Neural cell (in vitro differentiated cells): ENCODE measurements at regions not wholly inside any gene's neighbourhood (a gene's known extent, or its start where the extent isn't known, plus 50 kb on each side); places are given as distances from the start of the nearest gene placed in this dataset.
A peak's percentile ranks its signal among the peaks of the same experiment; 100 is the strongest.

Experiments used
- H2AFZ ChIP-seq: fragments of 200-600, 300-800 bp; sonication (generic), shearing (Covaris generic); 2 replicates; pipeline ENCODE4 v1.6.0; 2014; ENCODE audit warnings: low read depth, mild to moderate bottlenecking, antibody characterized with exemption, low read length, moderate library complexity
- H3F3A ChIP-seq: fragments of 200-600 bp; shearing (Covaris generic); 2 replicates; pipeline ENCODE4 v1.6.1; 2016; ENCODE audit warnings: mild to moderate bottlenecking, moderate library complexity, mixed read lengths, antibody characterized with exemption, low read length; ENCODE audit not compliant: insufficient read depth, poor library complexity, severe bottlenecking
- H3K27ac ChIP-seq: fragments of 200-600, 300-800 bp; sonication (generic), shearing (Covaris generic); 2 replicates; pipeline ENCODE4 v1.5.1; 2014; ENCODE audit warnings: mild to moderate bottlenecking, low read length, moderate library complexity
- H3K27me3 ChIP-seq: fragments of 300-800, 200-600 bp; sonication (generic), shearing (Covaris generic); 2 replicates; pipeline ENCODE4 v1.6.0; 2014; ENCODE audit warnings: mild to moderate bottlenecking, low read depth, low read length, moderate library complexity; ENCODE audit not compliant: insufficient read depth
- H3K36me3 ChIP-seq: fragments of 300-800, 200-600 bp; sonication (generic), shearing (Covaris generic); 2 replicates; pipeline ENCODE4 v1.5.1; 2014; ENCODE audit warnings: mild to moderate bottlenecking, antibody characterized with exemption, low read length, moderate library complexity; ENCODE audit not compliant: insufficient read depth
- H3K4me2 ChIP-seq: fragments of 300-800, 200-600 bp; sonication (generic), shearing (Covaris generic); 2 replicates; pipeline ENCODE4 v1.6.0; 2014; ENCODE audit warnings: mild to moderate bottlenecking, low read length
- H3K4me3 ChIP-seq: fragments of 300-800, 200-600 bp; sonication (generic), shearing (Covaris generic); 2 replicates; pipeline ENCODE4 v1.5.1; 2014; ENCODE audit warnings: mild to moderate bottlenecking, low read length, moderate library complexity
- H3K79me2 ChIP-seq: fragments of 200-600 bp; shearing (Covaris generic); replicated peaks from 2 replicates; pipeline ENCODE4 v1.6.0; 2014; ENCODE audit warnings: mild to moderate bottlenecking, low read length, moderate library complexity; ENCODE audit not compliant: insufficient read depth
- H3K9ac ChIP-seq: fragments of 300-800, 200-600 bp; sonication (generic), shearing (Covaris generic); 2 replicates; pipeline ENCODE4 v1.6.1; 2016; ENCODE audit warnings: mild to moderate bottlenecking, low read length, mixed read lengths
- H3K9me2 ChIP-seq: fragments of 200-600 bp; shearing (Covaris generic); 2 replicates; pipeline ENCODE4 v1.6.1; 2016; ENCODE audit warnings: mild to moderate bottlenecking, low read length, mixed read lengths; ENCODE audit not compliant: insufficient read depth
- H3K9me3 ChIP-seq: fragments of 200-600, 300-800 bp; sonication (generic), shearing (Covaris generic); 2 replicates; pipeline ENCODE4 v1.6.1; 2016; ENCODE audit warnings: mild to moderate bottlenecking, mixed run types, low read length, moderate library complexity, mixed read lengths
- H4K20me1 ChIP-seq: fragments of 200-600 bp; shearing (Covaris generic); 2 replicates; pipeline ENCODE4 v1.6.1; 2016; ENCODE audit warnings: mild to moderate bottlenecking, mixed run types; ENCODE audit not compliant: insufficient read depth
- EP300 ChIP-seq: fragments of 450-650 bp; conservative IDR thresholded peaks from 2 replicates; pipeline ENCODE4 v1.6.1; 2014; ENCODE audit warnings: antibody characterized with exemption, mild to moderate bottlenecking, moderate library complexity; ENCODE audit not compliant: poor library complexity, severe bottlenecking
- EZH2 ChIP-seq: fragments of 200-600, 300-800 bp; shearing (Covaris generic), sonication (generic); IDR thresholded peaks from 2 replicates; pipeline ENCODE4 v1.6.1; 2014; ENCODE audit warnings: antibody characterized with exemption, low read length, borderline replicate concordance, mild to moderate bottlenecking; ENCODE audit not compliant: insufficient read depth, poor library complexity, severe bottlenecking
- MXI1 ChIP-seq: fragments of 450-650 bp; conservative IDR thresholded peaks from 2 replicates; pipeline ENCODE4 v1.6.1; 2014; ENCODE audit warnings: antibody characterized with exemption, mild to moderate bottlenecking; ENCODE audit not compliant: poor library complexity, severe bottlenecking
- POLR2AphosphoS5 ChIP-seq: IDR thresholded peaks from 2 replicates; pipeline ENCODE4 v1.6.1; 2012
- RAD21 ChIP-seq: fragments of 450-650 bp; conservative IDR thresholded peaks from 2 replicates; pipeline ENCODE4 v1.6.1; 2014; ENCODE audit warnings: antibody characterized with exemption, mild to moderate bottlenecking, moderate library complexity
- SMC3 ChIP-seq: fragments of 450-650 bp; conservative IDR thresholded peaks from 2 replicates; pipeline ENCODE4 v1.6.1; 2014; ENCODE audit warnings: antibody characterized with exemption, mild to moderate bottlenecking, moderate library complexity; ENCODE audit not compliant: poor library complexity
- TAF1 ChIP-seq: IDR thresholded peaks from 2 replicates; pipeline ENCODE4 v1.6.1; 2012; ENCODE audit warnings: low read depth
- TF ChIP-seq, protein P1 (sequence below): IDR thresholded peaks from 2 replicates; pipeline ENCODE4 v1.6.1; 2012; ENCODE audit warnings: borderline replicate concordance
- TF ChIP-seq, protein P2 (sequence below): fragments of 450-650 bp; IDR thresholded peaks from 2 replicates; pipeline ENCODE4 v1.5.1; 2014; ENCODE audit warnings: antibody characterized with exemption, mild to moderate bottlenecking, moderate library complexity; ENCODE audit not compliant: poor library complexity, severe bottlenecking

DNA sequence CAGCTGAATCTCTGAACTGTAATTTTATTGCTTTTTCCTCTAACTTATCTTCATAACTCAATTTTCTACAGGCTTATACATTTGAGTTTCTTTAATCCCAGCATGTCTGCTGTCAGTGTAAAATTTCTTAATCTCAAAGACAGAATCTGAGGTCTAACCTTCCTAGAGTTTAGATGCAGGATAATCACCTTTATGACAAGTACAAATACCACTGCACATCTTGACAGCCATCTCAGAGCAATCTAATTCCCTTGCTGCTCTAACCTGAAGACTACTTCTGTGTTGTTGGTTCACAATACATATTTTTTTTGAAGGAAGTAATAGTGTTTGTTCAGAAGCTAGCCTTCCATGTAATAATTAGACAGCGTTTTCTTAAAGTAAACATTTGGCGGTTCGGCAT lies 424.2 kb upstream of the ZWINT start:
- H3K79me2 ChIP-seq = no peaks in the 10 kb centered on the region
- H3K27me3 ChIP-seq = no peaks in the 10 kb centered on the region
- H3K4me3 ChIP-seq = no peak overlapping the region
- H3K9me2 ChIP-seq = no peaks in the 10 kb centered on the region
- H3K36me3 ChIP-seq = no peaks in the 10 kb centered on the region
- no peaks in the 10 kb centered on the region for H3K9me3 ChIP-seq
- H4K20me1 ChIP-seq = no peaks in the 10 kb centered on the region
- no peak overlapping the region for H2AFZ ChIP-seq
- H3F3A ChIP-seq = no peaks in the 10 kb centered on the region
- H3K27ac ChIP-seq = peak overlapping the region; percentile 11
- TF ChIP-seq EP300 (peak; percentile 82), POLR2AphosphoS5 (peak; percentile 61), TAF1 (no peak), RAD21 (no peak)
- no peak overlapping the region for H3K9ac ChIP-seq
- no peak overlapping the region for H3K4me2 ChIP-seq

DNA sequence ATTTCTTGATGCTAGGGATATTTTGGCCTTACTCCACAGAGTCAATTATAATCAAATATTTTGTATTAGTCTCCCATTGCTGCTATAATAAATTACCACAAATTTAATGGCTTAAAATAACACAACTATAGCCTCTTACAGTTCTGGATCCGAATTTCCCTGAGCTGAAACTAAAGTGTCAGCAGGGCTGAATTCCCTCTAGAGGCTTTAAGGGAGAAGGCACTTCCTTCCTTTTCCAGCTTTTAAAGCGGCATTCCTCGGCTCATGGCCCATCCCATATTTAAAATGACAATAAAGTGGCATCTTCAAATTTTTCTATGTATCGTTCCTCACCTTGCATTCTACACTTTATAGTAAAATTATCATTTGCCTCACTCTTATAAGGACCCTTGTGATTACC lies 421.4 kb upstream of the ZWINT start:
- Histone ChIP-seq H3K4me3 (no peak overlapping the region), H3K36me3 (no peaks in the 10 kb centered on the region), H3K9me2 (no peaks in the 10 kb centered on the region), H3K4me2 (no peak overlapping the region), H3K9ac (no peak overlapping the region), H2AFZ (no peak overlapping the region), H3F3A (no peaks in the 10 kb centered on the region), H3K9me3 (no peaks in the 10 kb centered on the region), H3K27me3 (no peaks in the 10 kb centered on the region), H4K20me1 (no peaks in the 10 kb centered on the region), H3K79me2 (no peaks in the 10 kb centered on the region), H3K27ac (no peak overlapping the region)
- TF ChIP-seq TAF1 = no peak
- TF ChIP-seq, protein P1, sequence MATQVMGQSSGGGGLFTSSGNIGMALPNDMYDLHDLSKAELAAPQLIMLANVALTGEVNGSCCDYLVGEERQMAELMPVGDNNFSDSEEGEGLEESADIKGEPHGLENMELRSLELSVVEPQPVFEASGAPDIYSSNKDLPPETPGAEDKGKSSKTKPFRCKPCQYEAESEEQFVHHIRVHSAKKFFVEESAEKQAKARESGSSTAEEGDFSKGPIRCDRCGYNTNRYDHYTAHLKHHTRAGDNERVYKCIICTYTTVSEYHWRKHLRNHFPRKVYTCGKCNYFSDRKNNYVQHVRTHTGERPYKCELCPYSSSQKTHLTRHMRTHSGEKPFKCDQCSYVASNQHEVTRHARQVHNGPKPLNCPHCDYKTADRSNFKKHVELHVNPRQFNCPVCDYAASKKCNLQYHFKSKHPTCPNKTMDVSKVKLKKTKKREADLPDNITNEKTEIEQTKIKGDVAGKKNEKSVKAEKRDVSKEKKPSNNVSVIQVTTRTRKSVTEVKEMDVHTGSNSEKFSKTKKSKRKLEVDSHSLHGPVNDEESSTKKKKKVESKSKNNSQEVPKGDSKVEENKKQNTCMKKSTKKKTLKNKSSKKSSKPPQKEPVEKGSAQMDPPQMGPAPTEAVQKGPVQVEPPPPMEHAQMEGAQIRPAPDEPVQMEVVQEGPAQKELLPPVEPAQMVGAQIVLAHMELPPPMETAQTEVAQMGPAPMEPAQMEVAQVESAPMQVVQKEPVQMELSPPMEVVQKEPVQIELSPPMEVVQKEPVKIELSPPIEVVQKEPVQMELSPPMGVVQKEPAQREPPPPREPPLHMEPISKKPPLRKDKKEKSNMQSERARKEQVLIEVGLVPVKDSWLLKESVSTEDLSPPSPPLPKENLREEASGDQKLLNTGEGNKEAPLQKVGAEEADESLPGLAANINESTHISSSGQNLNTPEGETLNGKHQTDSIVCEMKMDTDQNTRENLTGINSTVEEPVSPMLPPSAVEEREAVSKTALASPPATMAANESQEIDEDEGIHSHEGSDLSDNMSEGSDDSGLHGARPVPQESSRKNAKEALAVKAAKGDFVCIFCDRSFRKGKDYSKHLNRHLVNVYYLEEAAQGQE = no peak
- TF ChIP-seq POLR2AphosphoS5 = no peak
- TF ChIP-seq, protein P2, sequence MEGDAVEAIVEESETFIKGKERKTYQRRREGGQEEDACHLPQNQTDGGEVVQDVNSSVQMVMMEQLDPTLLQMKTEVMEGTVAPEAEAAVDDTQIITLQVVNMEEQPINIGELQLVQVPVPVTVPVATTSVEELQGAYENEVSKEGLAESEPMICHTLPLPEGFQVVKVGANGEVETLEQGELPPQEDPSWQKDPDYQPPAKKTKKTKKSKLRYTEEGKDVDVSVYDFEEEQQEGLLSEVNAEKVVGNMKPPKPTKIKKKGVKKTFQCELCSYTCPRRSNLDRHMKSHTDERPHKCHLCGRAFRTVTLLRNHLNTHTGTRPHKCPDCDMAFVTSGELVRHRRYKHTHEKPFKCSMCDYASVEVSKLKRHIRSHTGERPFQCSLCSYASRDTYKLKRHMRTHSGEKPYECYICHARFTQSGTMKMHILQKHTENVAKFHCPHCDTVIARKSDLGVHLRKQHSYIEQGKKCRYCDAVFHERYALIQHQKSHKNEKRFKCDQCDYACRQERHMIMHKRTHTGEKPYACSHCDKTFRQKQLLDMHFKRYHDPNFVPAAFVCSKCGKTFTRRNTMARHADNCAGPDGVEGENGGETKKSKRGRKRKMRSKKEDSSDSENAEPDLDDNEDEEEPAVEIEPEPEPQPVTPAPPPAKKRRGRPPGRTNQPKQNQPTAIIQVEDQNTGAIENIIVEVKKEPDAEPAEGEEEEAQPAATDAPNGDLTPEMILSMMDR = no peak
- TF ChIP-seq MXI1 = no peak
- TF ChIP-seq SMC3 = no peak
- no peak for TF ChIP-seq EP300
- no peak for TF ChIP-seq EZH2
- no peak for TF ChIP-seq RAD21

DNA sequence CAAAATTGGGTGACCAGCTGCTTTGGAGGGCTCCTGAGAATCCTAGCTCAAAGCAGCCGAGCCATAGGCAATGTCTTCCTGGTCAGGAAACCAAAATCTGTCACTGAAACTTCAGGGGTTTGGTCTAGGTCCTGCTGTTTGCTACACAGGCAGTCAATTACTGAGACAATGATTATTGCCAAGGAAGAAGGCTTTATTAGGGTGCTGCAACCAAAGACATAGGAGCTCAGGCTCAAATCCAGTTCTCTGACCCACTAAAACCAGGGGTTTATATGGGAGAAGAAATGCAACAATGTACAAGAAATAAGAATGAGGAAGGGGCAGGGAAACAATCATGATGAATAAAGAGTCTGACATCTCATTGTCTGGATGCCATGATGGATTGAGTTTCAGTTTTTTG lies 410.3 kb upstream of the ZWINT start:
- no peak overlapping the region for H3K27ac ChIP-seq
- no peaks in the 10 kb centered on the region for H3K9me3 ChIP-seq
- no peak overlapping the region for H3K4me2 ChIP-seq
- H3F3A ChIP-seq = no peaks in the 10 kb centered on the region
- no peaks in the 10 kb centered on the region for H3K79me2 ChIP-seq
- H2AFZ ChIP-seq = no peak overlapping the region
- H4K20me1 ChIP-seq = no peaks in the 10 kb centered on the region
- no peaks in the 10 kb centered on the region for H3K36me3 ChIP-seq
- TF ChIP-seq EZH2 = no peak
- TF ChIP-seq SMC3 = no peak
- TF ChIP-seq RAD21 = no peak
- TF ChIP-seq EP300 = no peak
- no peak for TF ChIP-seq POLR2AphosphoS5
- TF ChIP-seq, protein P2 = no peak
- TF ChIP-seq MXI1 = no peak
- TF ChIP-seq TAF1 = no peak
- TF ChIP-seq, protein P1 = no peak
- H3K27me3 ChIP-seq = no peaks in the 10 kb centered on the region
- no peak overlapping the region for H3K9ac ChIP-seq
- H3K4me3 ChIP-seq = no peak overlapping the region
- no peaks in the 10 kb centered on the region for H3K9me2 ChIP-seq
